ENCODE measurements at regions not wholly inside any gene's neighbourhood (a gene's known extent, or its start where the extent isn't known, plus 50 kb on each side); places are given as distances from the start of the nearest gene placed in this dataset.

DNA sequence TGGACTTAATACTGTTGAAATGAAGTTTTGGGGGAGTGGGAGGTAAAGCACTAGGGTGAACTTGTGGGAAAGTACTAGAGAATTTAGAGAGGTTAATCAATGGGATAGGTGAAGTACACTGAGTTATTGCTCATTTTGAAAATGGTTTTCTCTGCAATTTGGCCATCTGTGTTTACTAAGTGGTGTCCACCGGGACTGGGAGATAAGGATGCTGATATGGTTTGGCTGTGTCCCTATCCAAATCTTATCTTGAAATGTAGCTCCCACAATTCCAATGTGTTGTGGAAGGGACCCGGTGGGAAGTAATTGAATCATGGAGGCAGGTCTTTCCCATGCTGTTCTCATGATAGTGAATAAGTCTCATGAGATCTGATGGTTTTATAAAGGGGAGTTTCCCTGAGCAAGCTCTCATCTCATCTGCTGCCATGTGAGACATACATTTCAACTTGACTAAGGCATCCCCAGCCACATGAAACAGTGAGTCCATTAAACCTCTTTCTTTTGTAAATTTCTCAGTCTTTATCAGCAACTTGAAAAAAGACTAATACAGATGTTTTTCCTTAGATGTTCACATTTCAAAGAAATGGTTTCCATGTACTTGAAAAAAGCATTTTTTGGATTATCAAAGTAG lies 1569.4 kb upstream of the PRR20A start (continued):
- TF ChIP-seq CHD7 (IDR thresholded peaks at IDR 0.05; ENCODE audit: insufficient replicate concordance, low read length), result no peak
- TF ChIP-seq NANOG (IDR thresholded peaks at IDR 0.05; ENCODE audit: insufficient read depth, low read depth, low read length, poor library complexity, severe bottlenecking), result no peak
- TF ChIP-seq SIN3A (conservative IDR thresholded peaks at IDR 0.05 in 1 of 2, IDR thresholded peaks at IDR 0.05 in 1 of 2; ENCODE audit: low read depth in 1 of 2, low read length in 2 of 2), result no peak

All from H1 (cell line).